IMR-90 (cell line): ENCODE measurements at regions not wholly inside any gene's neighbourhood (a gene's known extent, or its start where the extent isn't known, plus 50 kb on each side); places are given as distances from the start of the nearest gene placed in this dataset.

Experiments
- ATAC-seq: fragments of 200-7000 bp; cut with Tn5 transposase; 2 replicates; pipeline ENCODE4 v1.9.1; 2020; ENCODE audit warnings: low read depth, mild to moderate bottlenecking, moderate library complexity
- BruUV-seq: library from RNA; stranded (reverse); fragments of 400-500 nt; replicated peaks from 2 replicates; lab custom pipeline; 2021; lab: Mats Ljungman, UMichigan
- CTCF ChIA-PET: fragments of 300-600 bp; formaldehyde crosslinking; extraction: SDS; loops from one replicate; lab custom pipeline; 2021; ENCODE audit warnings: antibody characterized with exemption; lab: Yijun Ruan, JAX
- POLR2A ChIA-PET: fragments of 300-600 bp; sonication (Branson Sonifier 250); formaldehyde crosslinking; loops from one replicate; lab custom pipeline; 2022; ENCODE audit warnings: antibody characterized with exemption; ENCODE audit not compliant: unreplicated experiment; lab: Charles Lee
- DNase-seq: peaks from one replicate; pipeline ENCODE4 v3.0.0; 2013
- H2AFZ ChIP-seq: replicated peaks from 2 replicates; pipeline ENCODE3; 2013; ENCODE audit warnings: low read length, mild to moderate bottlenecking; ENCODE audit not compliant: poor library complexity
- H2AK5ac ChIP-seq: 2 replicates; pipeline ENCODE4 v1.6.1; 2013; ENCODE audit warnings: low read depth, low read length, inconsistent platforms
- H2AK9ac ChIP-seq: replicated peaks from 2 replicates; pipeline ENCODE3; 2013; ENCODE audit warnings: mild to moderate bottlenecking, low read depth, low read length, moderate library complexity; ENCODE audit not compliant: poor library complexity
- H2BK120ac ChIP-seq: 2 replicates; pipeline ENCODE4 v1.6.1; 2013; ENCODE audit warnings: low read depth, low read length, inconsistent platforms
- H2BK15ac ChIP-seq: 3 replicates; pipeline ENCODE4 v1.6.1; 2013; ENCODE audit warnings: low read depth, low read length, inconsistent platforms
- H2BK20ac ChIP-seq: 2 replicates; pipeline ENCODE4 v1.6.1; 2013; ENCODE audit warnings: low read depth, mild to moderate bottlenecking, inconsistent platforms, low read length, moderate library complexity
- H2BK5ac ChIP-seq: 2 replicates; pipeline ENCODE4 v1.6.1; 2013; ENCODE audit warnings: mild to moderate bottlenecking, low read depth, low read length, inconsistent platforms; ENCODE audit not compliant: poor library complexity, severe bottlenecking
- H3K14ac ChIP-seq: replicated peaks from 2 replicates; pipeline ENCODE4 v1.6.1; 2013; ENCODE audit warnings: low read depth, low read length, inconsistent platforms
- H3K18ac ChIP-seq: 2 replicates; pipeline ENCODE4 v1.6.1; 2013; ENCODE audit warnings: low read depth, low read length, control low read depth
- H3K23ac ChIP-seq: 2 replicates; pipeline ENCODE4 v1.6.1; 2013; ENCODE audit warnings: low read depth, low read length, inconsistent platforms
- H3K27ac ChIP-seq: 2 replicates; pipeline ENCODE4 v1.5.1; 2013; ENCODE audit warnings: mild to moderate bottlenecking, control low read depth, low read length; ENCODE audit not compliant: insufficient read depth
- H3K27me3 ChIP-seq: 2 replicates; pipeline ENCODE4 v1.6.1; 2013; ENCODE audit warnings: low read length; ENCODE audit not compliant: control insufficient read depth, insufficient read depth
- H3K36me3 ChIP-seq: 2 replicates; pipeline ENCODE4 v1.6.1; 2013; ENCODE audit warnings: low read length, mixed read lengths; ENCODE audit not compliant: control insufficient read depth, insufficient read depth
- H3K4ac ChIP-seq: 2 replicates; pipeline ENCODE4 v1.6.1; 2013; ENCODE audit warnings: low read depth, low read length, inconsistent platforms
- H3K4me1 ChIP-seq: 2 replicates; pipeline ENCODE4 v1.6.1; 2013; ENCODE audit warnings: low read length, mixed read lengths; ENCODE audit not compliant: control insufficient read depth, insufficient read depth
- H3K4me2 ChIP-seq: 2 replicates; pipeline ENCODE4 v1.6.1; 2013; ENCODE audit warnings: low read depth, mild to moderate bottlenecking, control low read depth, low read length, moderate library complexity
- H3K4me3 ChIP-seq: 2 replicates; pipeline ENCODE4 v1.5.1; 2013; ENCODE audit warnings: low read depth, mild to moderate bottlenecking, control low read depth, low read length, moderate library complexity; ENCODE audit not compliant: insufficient read depth
- H3K56ac ChIP-seq: 2 replicates; pipeline ENCODE4 v1.6.1; 2013; ENCODE audit warnings: low read length, inconsistent platforms; ENCODE audit not compliant: insufficient read depth; ENCODE audit errors: extremely low read depth
- H3K79me1 ChIP-seq, 2 experiments: 2 replicates each; pipeline ENCODE4 v1.6.1; 2013; ENCODE audit warnings: low read length in 2 of 2, inconsistent platforms in 1 of 2, low read depth in 1 of 2
- H3K9ac ChIP-seq: 2 replicates; pipeline ENCODE4 v1.6.1; 2013; ENCODE audit warnings: low read depth, low read length, control low read depth
- H3K9me1 ChIP-seq: 2 replicates; pipeline ENCODE4 v1.6.1; 2013; ENCODE audit warnings: low read length, inconsistent platforms; ENCODE audit not compliant: insufficient read depth
- H3K9me3 ChIP-seq: 2 replicates; pipeline ENCODE4 v1.6.1; 2013; ENCODE audit warnings: low read length; ENCODE audit not compliant: control insufficient read depth, insufficient read depth
- H4K20me1 ChIP-seq: 2 replicates; pipeline ENCODE4 v1.6.1; 2013; ENCODE audit warnings: low read length, inconsistent platforms; ENCODE audit not compliant: insufficient read depth
- H4K5ac ChIP-seq: 2 replicates; pipeline ENCODE4 v1.6.1; 2013; ENCODE audit warnings: mild to moderate bottlenecking, low read depth, low read length, control low read depth
- H4K8ac ChIP-seq, 2 experiments: 2 replicates each; pipeline ENCODE4 v1.6.1; 2013; ENCODE audit warnings: low read depth in 2 of 2, low read length in 2 of 2, control low read depth in 1 of 2, inconsistent platforms in 1 of 2
- H4K91ac ChIP-seq: 2 replicates; pipeline ENCODE4 v1.6.1; 2013; ENCODE audit warnings: low read depth, low read length, inconsistent platforms; ENCODE audit not compliant: insufficient read depth
- BHLHE40 ChIP-seq: fragments of 150-350 bp; IDR thresholded peaks from 2 replicates; pipeline ENCODE4 v1.6.1; 2016; ENCODE audit warnings: mild to moderate bottlenecking, low read depth, low read length
- CEBPB ChIP-seq: IDR thresholded peaks from 2 replicates; pipeline ENCODE4 v1.6.1; 2012; ENCODE audit warnings: low read depth, low read length, improper control_type of control experiment
- CHD1 ChIP-seq: IDR thresholded peaks from 2 replicates; pipeline ENCODE4 v1.6.1; 2012; ENCODE audit warnings: low read depth, low read length, improper control_type of control experiment
- FOS ChIP-seq: fragments of 150-350 bp; IDR thresholded peaks from 2 replicates; pipeline ENCODE4 v1.6.1; 2016; ENCODE audit warnings: low read depth, low read length
- MAZ ChIP-seq: IDR thresholded peaks from 2 replicates; pipeline ENCODE4 v1.6.1; 2012; ENCODE audit warnings: low read depth, mild to moderate bottlenecking, low read length, improper control_type of control experiment, moderate library complexity, borderline replicate concordance
- MXI1 ChIP-seq: IDR thresholded peaks from 2 replicates; pipeline ENCODE4 v1.6.1; 2012; ENCODE audit warnings: low read depth, mild to moderate bottlenecking, low read length, moderate library complexity, borderline replicate concordance
- POLR2A ChIP-seq: IDR thresholded peaks from 2 replicates; pipeline ENCODE4 v1.6.1; 2012; ENCODE audit warnings: mild to moderate bottlenecking, low read depth, low read length
- RAD21 ChIP-seq: IDR thresholded peaks from 2 replicates; pipeline ENCODE4 v1.6.1; 2012; ENCODE audit warnings: low read length, improper control_type of control experiment
- RCOR1 ChIP-seq: IDR thresholded peaks from 2 replicates; pipeline ENCODE4 v1.6.1; 2012; ENCODE audit warnings: mild to moderate bottlenecking, low read length, improper control_type of control experiment; ENCODE audit not compliant: insufficient replicate concordance
- RFX5 ChIP-seq: IDR thresholded peaks from 2 replicates; pipeline ENCODE4 v1.8.0; 2012; ENCODE audit warnings: low read depth, mild to moderate bottlenecking, low read length, moderate library complexity
- SMC3 ChIP-seq: fragments of 150-350 bp; IDR thresholded peaks from 2 replicates; pipeline ENCODE4 v1.6.1; 2016; ENCODE audit warnings: low read depth, mild to moderate bottlenecking, antibody characterized with exemption, low read length, moderate library complexity
- WGBS, 2 experiments: methylation state at CpG; one replicate each; pipeline versions ENCODE4 v1.1.5 to v1.1.7; 2013; ENCODE audit warnings: missing lambda C conversion rate in 2 of 2; ENCODE audit not compliant: insufficient read length in 1 of 2; ENCODE audit errors: extremely low coverage in 2 of 2; 5-methylcytosine and 5-hydroxymethylcytosine counted together
- dilution Hi-C: fragments of 300-500 bp; cut with HindIII; formaldehyde crosslinking; loops from one replicate; pipeline ENCODE4 v1.14.3; 2018; ENCODE audit warnings: low sequenced_read_pairs; ENCODE audit not compliant: unreplicated experiment
- in situ Hi-C: fragments of 300-500 bp; cut with MboI; formaldehyde crosslinking; loops from 3 replicates; pipeline ENCODE4 v1.14.3; 2019; ENCODE audit warnings: low sequenced_read_pairs, inconsistent platforms, mixed read lengths
- intact Hi-C: fragments of 100-400 bp; cut with micrococcal nuclease; formaldehyde crosslinking; loops from 2 replicates; pipeline ENCODE4 v1.10.0; 2022
- TF ChIP-seq, protein P1 (sequence below): conservative IDR thresholded peaks from 2 replicates; pipeline ENCODE4 v1.5.1; 2012; ENCODE audit warnings: mild to moderate bottlenecking, low read depth, low read length, improper control_type of control experiment
- TF ChIP-seq, protein P2 (sequence below): fragments of 150-350 bp; IDR thresholded peaks from 2 replicates; pipeline ENCODE4 v1.6.1; 2016; ENCODE audit warnings: low read depth, mild to moderate bottlenecking, low read length, moderate library complexity, borderline replicate concordance
- TF ChIP-seq, protein P3 (sequence below): fragments of 150-350 bp; IDR thresholded peaks from 2 replicates; pipeline ENCODE4 v1.6.1; 2017; ENCODE audit warnings: mild to moderate bottlenecking, antibody characterized with exemption, low read length, low read depth

DNA sequence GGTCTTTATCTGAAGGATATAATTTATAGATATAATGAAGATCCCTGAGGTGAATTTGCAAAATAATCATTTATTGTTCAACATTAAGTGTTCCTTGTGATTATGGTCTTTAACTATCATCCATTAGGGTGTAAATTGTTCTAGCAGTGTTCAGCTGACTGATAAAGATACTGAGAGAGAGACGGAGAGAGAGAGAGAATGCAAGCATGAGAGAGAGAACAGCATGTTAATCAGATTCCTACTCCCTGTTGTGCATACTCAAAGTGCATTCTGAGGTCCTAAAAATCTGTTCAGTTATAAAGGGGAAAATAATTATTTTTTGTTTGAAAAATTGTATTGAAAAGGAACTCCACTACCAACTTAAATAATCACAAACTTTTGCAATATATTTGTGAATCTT is 271.0 kb upstream of the CBLB start:
- H4K5ac ChIP-seq, result no peak overlapping the region
- ATAC-seq (no peak), DNase-seq (no peak)
- H3K36me3 ChIP-seq, result no peaks in the 10 kb centered on the region
- H3K9ac ChIP-seq, result no peak overlapping the region
- no peaks in the 10 kb centered on the region for H4K20me1 ChIP-seq
- H4K8ac ChIP-seq, result no peak overlapping the region
- H2BK5ac ChIP-seq, result no peak overlapping the region
- no peak overlapping the region for H3K27ac ChIP-seq
- H3K4me2 ChIP-seq, result no peak overlapping the region
- no peak overlapping the region for H3K14ac ChIP-seq
- no CpG with 5 or more reads among the region's 1 CpG for WGBS, 2 experiments
- no peak overlapping the region for H2BK120ac ChIP-seq
- no peak overlapping the region for H2AK5ac ChIP-seq
- no peak overlapping the region for H3K23ac ChIP-seq
- no peaks in the 10 kb centered on the region for H3K9me1 ChIP-seq
- H3K27me3 ChIP-seq, result no peaks in the 10 kb centered on the region
- H3K4me1 ChIP-seq, result peaks cover 4% of the 10 kb centered on the region
- no peak overlapping the region for H3K4me3 ChIP-seq
- H2AFZ ChIP-seq, result no peak overlapping the region
- no peaks in the 10 kb centered on the region for H3K79me1 ChIP-seq
- ChIA-PET POLR2A (no interaction called here), CTCF (no interaction called here)
- no peak overlapping the region for H2BK20ac ChIP-seq
- dilution Hi-C loops (no loop called here), in situ Hi-C loops (no loop called here), intact Hi-C loops (no loop called here)
- H3K9me3 ChIP-seq, result no peaks in the 10 kb centered on the region; the same call in 1 of the 2 replicates
- no peak overlapping the region for H3K56ac ChIP-seq
- H2AK9ac ChIP-seq, result no peak overlapping the region
- TF ChIP-seq, protein P1, sequence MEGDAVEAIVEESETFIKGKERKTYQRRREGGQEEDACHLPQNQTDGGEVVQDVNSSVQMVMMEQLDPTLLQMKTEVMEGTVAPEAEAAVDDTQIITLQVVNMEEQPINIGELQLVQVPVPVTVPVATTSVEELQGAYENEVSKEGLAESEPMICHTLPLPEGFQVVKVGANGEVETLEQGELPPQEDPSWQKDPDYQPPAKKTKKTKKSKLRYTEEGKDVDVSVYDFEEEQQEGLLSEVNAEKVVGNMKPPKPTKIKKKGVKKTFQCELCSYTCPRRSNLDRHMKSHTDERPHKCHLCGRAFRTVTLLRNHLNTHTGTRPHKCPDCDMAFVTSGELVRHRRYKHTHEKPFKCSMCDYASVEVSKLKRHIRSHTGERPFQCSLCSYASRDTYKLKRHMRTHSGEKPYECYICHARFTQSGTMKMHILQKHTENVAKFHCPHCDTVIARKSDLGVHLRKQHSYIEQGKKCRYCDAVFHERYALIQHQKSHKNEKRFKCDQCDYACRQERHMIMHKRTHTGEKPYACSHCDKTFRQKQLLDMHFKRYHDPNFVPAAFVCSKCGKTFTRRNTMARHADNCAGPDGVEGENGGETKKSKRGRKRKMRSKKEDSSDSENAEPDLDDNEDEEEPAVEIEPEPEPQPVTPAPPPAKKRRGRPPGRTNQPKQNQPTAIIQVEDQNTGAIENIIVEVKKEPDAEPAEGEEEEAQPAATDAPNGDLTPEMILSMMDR, result no peak
- TF ChIP-seq RCOR1, result no peak
- no peak for TF ChIP-seq RFX5
- no peak for TF ChIP-seq FOS
- TF ChIP-seq CHD1, result no peak
- no peak for TF ChIP-seq MAZ
- TF ChIP-seq MXI1, result no peak
- TF ChIP-seq RAD21, result no peak
- TF ChIP-seq, protein P2, sequence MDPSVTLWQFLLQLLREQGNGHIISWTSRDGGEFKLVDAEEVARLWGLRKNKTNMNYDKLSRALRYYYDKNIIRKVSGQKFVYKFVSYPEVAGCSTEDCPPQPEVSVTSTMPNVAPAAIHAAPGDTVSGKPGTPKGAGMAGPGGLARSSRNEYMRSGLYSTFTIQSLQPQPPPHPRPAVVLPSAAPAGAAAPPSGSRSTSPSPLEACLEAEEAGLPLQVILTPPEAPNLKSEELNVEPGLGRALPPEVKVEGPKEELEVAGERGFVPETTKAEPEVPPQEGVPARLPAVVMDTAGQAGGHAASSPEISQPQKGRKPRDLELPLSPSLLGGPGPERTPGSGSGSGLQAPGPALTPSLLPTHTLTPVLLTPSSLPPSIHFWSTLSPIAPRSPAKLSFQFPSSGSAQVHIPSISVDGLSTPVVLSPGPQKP, result no peak
- TF ChIP-seq SMC3, result no peak
- no peak for TF ChIP-seq CEBPB
- TF ChIP-seq, protein P3, sequence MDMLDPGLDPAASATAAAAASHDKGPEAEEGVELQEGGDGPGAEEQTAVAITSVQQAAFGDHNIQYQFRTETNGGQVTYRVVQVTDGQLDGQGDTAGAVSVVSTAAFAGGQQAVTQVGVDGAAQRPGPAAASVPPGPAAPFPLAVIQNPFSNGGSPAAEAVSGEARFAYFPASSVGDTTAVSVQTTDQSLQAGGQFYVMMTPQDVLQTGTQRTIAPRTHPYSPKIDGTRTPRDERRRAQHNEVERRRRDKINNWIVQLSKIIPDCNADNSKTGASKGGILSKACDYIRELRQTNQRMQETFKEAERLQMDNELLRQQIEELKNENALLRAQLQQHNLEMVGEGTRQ, result no peak
- no peak for TF ChIP-seq POLR2A
- no peak for TF ChIP-seq BHLHE40
- BruUV-seq, result no TSS peak
- H3K4ac ChIP-seq, result no peak overlapping the region
- H2BK15ac ChIP-seq, result no peak overlapping the region
- no peak overlapping the region for H4K91ac ChIP-seq
- H3K18ac ChIP-seq, result no peak overlapping the region; the same call in 1 of the 2 replicates
